Suprapubic skin (tissue), 4 donors: ENCODE measurements at regions not wholly inside any gene's neighbourhood (a gene's known extent, or its start where the extent isn't known, plus 50 kb on each side); places are given as distances from the start of the nearest gene placed in this dataset.

ENCODE experiments used
- DNase-seq, 2 donors: peaks; one replicate each; pipeline ENCODE4 v3.0.0-alpha.2; 2019; ENCODE audit warnings: low spot score in 2 of 2
- H3K27ac ChIP-seq: fragments of 200-600 bp; sonication (generic); one replicate; pipeline ENCODE4 v1.5.1; 2019
- H3K27me3 ChIP-seq: fragments of 200-600 bp; sonication (generic); one replicate; pipeline ENCODE4 v1.5.1; 2019
- H3K36me3 ChIP-seq: fragments of 200-600 bp; sonication (generic); one replicate; pipeline ENCODE4 v1.5.1; 2019
- H3K4me1 ChIP-seq: fragments of 200-600 bp; sonication (generic); one replicate; pipeline ENCODE4 v1.5.1; 2019
- H3K4me3 ChIP-seq: fragments of 200-600 bp; sonication (generic); one replicate; pipeline ENCODE4 v1.5.1; 2019; ENCODE audit warnings: mild to moderate bottlenecking
- H3K9me3 ChIP-seq: fragments of 200-600 bp; sonication (generic); one replicate; pipeline ENCODE4 v1.5.1; 2019
- CTCF ChIP-seq, 2 donors: fragments of 200-600 bp in 1 of 2; fragments of 450-650 bp in 1 of 2; sonication (generic) in 1 of 2; IDR thresholded peaks; one replicate each; pipeline ENCODE4 v1.5.1; 2016 to 2019; ENCODE audit warnings: antibody characterized with exemption in 2 of 2, mild to moderate bottlenecking in 1 of 2, moderate library complexity in 1 of 2
- EP300 ChIP-seq: sonication (generic); formaldehyde crosslinking; IDR thresholded peaks from one replicate; pipeline ENCODE4 v1.6.1; 2017; ENCODE audit warnings: antibody characterized with exemption
- POLR2A ChIP-seq, 2 donors: fragments of 450-650 bp; IDR thresholded peaks; one replicate each; pipeline ENCODE4 v1.6.1; 2017; ENCODE audit warnings: antibody characterized with exemption in 2 of 2, mild to moderate bottlenecking in 2 of 2, moderate library complexity in 2 of 2
- POLR2AphosphoS5 ChIP-seq, 3 donors: sonication (generic); formaldehyde crosslinking; IDR thresholded peaks; one replicate each; pipeline ENCODE4 v1.6.1; 2017; ENCODE audit warnings: antibody characterized with exemption in 3 of 3
- WGBS: methylation state at CpG from one replicate; pipeline ENCODE4 v1.1.5; 2018; 5-methylcytosine and 5-hydroxymethylcytosine counted together

GRCh38 chr16:6343157-6343556 lies 989.5 kb upstream of the RBFOX1 start:
- Histone ChIP-seq H3K27ac (no peak overlapping the region), H3K9me3 (no peaks in the 10 kb centered on the region), H3K27me3 (no peaks in the 10 kb centered on the region), H3K4me3 (no peak overlapping the region), H3K4me1 (no peaks in the 10 kb centered on the region), H3K36me3 (no peaks in the 10 kb centered on the region)
- TF ChIP-seq EP300 (no peak), CTCF (IDR thresholded peaks at IDR 0.05) (no peak), POLR2A (IDR thresholded peaks at IDR 0.05) (no peak), POLR2AphosphoS5 (IDR thresholded peaks at IDR 0.05) (no peak)
- WGBS = 16% methylated on average over 2 of the region's 2 CpGs
- DNase-seq = no peak

- no peaks in the 10 kb centered on the region for H3K36me3 ChIP-seq
- H3K9me3 ChIP-seq = no peaks in the 10 kb centered on the region
Observed at GRCh38 chr16:6341981-6342380, 990.7 kb upstream of the RBFOX1 start.

GRCh38 chr16:6335072-6335471 lies 997.6 kb upstream of the RBFOX1 start:
- Histone ChIP-seq H3K27ac (no peak overlapping the region), H3K9me3 (no peaks in the 10 kb centered on the region), H3K4me1 (no peaks in the 10 kb centered on the region), H3K4me3 (no peak overlapping the region), H3K27me3 (no peaks in the 10 kb centered on the region), H3K36me3 (no peaks in the 10 kb centered on the region)
- WGBS = 75% methylated on average over 6 of the region's 6 CpGs
- TF ChIP-seq CTCF (IDR thresholded peaks at IDR 0.05) (peak in 1 of 2 donors; percentile 18), EP300 (no peak)
- no peak for DNase-seq

More at GRCh38 chr16:6341981-6342380, 990.7 kb upstream of the RBFOX1 start:
- Histone ChIP-seq H3K4me3 (no peak overlapping the region), H3K4me1 (no peaks in the 10 kb centered on the region), H3K27ac (no peak overlapping the region), H3K27me3 (no peaks in the 10 kb centered on the region)
- 51% methylated on average over 3 of the region's 3 CpGs for WGBS
- no peak for DNase-seq
- no peak for TF ChIP-seq CTCF (IDR thresholded peaks at IDR 0.05)
- TF ChIP-seq EP300 = no peak
- no peak for TF ChIP-seq POLR2AphosphoS5 (IDR thresholded peaks at IDR 0.05)
- TF ChIP-seq POLR2A (IDR thresholded peaks at IDR 0.05) = no peak

- no peak for DNase-seq
- TF ChIP-seq EP300 (no peak), POLR2AphosphoS5 (IDR thresholded peaks at IDR 0.05) (no peak), CTCF (IDR thresholded peaks at IDR 0.05) (no peak), POLR2A (IDR thresholded peaks at IDR 0.05) (no peak)
- no peaks in the 10 kb centered on the region for H3K4me1 ChIP-seq
- no peaks in the 10 kb centered on the region for H3K9me3 ChIP-seq
- no peak overlapping the region for H3K4me3 ChIP-seq
- no peak overlapping the region for H3K27ac ChIP-seq
- 26% methylated on average over 3 of the region's 3 CpGs for WGBS
- no peaks in the 10 kb centered on the region for H3K36me3 ChIP-seq
- H3K27me3 ChIP-seq = no peaks in the 10 kb centered on the region
Observed at GRCh38 chr16:6331770-6332169, 1000.9 kb upstream of the RBFOX1 start.

GRCh38 chr16:6317934-6318333 lies 1014.7 kb upstream of the RBFOX1 start:
- TF ChIP-seq POLR2A (IDR thresholded peaks at IDR 0.05) = no peak
- no peak for TF ChIP-seq CTCF (IDR thresholded peaks at IDR 0.05)
- TF ChIP-seq POLR2AphosphoS5 (IDR thresholded peaks at IDR 0.05) = no peak
- no peak for TF ChIP-seq EP300
- H3K36me3 ChIP-seq = no peaks in the 10 kb centered on the region
- no peak for DNase-seq
- no peaks in the 10 kb centered on the region for H3K4me1 ChIP-seq
- no peaks in the 10 kb centered on the region for H3K9me3 ChIP-seq
- H3K27me3 ChIP-seq = no peaks in the 10 kb centered on the region
- no peak overlapping the region for H3K4me3 ChIP-seq
- H3K27ac ChIP-seq = no peak overlapping the region
- 40% methylated on average over 4 of the region's 4 CpGs for WGBS
